A549 (cell line): ENCODE measurements at regions not wholly inside any gene's neighbourhood (a gene's known extent, or its start where the extent isn't known, plus 50 kb on each side); places are given as distances from the start of the nearest gene placed in this dataset.
A peak's percentile ranks its signal among the peaks of the same experiment; 100 is the strongest.

ENCODE experiments used
- ATAC-seq, 2 experiments: fragments of 200-7000 bp in 1 of 2; fragments of >200 bp in 1 of 2; cut with Nextera tagmentation in 1 of 2; cut with Tn5 transposase in 1 of 2; 3 replicates each; pipeline versions ENCODE4 v1.8.0 to v1.9.1; 2018 to 2020; ENCODE audit warnings: mild to moderate bottlenecking in 1 of 2, moderate library complexity in 1 of 2
- CTCF ChIA-PET: fragments of 300-600 bp; sonication (Branson Sonifier 250); formaldehyde crosslinking; extraction: SDS; loops from one replicate; lab custom pipeline; 2021; ENCODE audit warnings: antibody characterized with exemption, inconsistent platforms; lab: Yijun Ruan, JAX
- POLR2A ChIA-PET: fragments of 350-600 bp; formaldehyde crosslinking; extraction: SDS; loops from one replicate; lab custom pipeline; 2021; ENCODE audit warnings: antibody characterized with exemption, inconsistent platforms; lab: Yijun Ruan, JAX
- DNase-seq, 2 experiments: peaks; one replicate each; pipeline versions ENCODE4 v3.0.0 to v3.0.0-alpha.2; 2011 to 2016; ENCODE audit warnings: low read depth in 1 of 2, low spot score in 1 of 2
- FAIRE-seq: peaks from 2 replicates; lab custom pipeline; 2011; peaks lifted over from hg19 to GRCh38; lab: Jason Lieb, UNC
- H3K27ac ChIP-seq, 2 experiments: fragments of >200 bp; sonication (Bioruptor Twin); formaldehyde crosslinking; 3 replicates each; pipeline ENCODE4 v1.5.1; 2016 to 2017
- H3K4me1 ChIP-seq: fragments of >200 bp; sonication (Bioruptor Twin); formaldehyde crosslinking; 3 replicates; pipeline ENCODE4 v1.6.1; 2016
- H3K4me2 ChIP-seq: fragments of >200 bp; sonication (Bioruptor Twin); formaldehyde crosslinking; 3 replicates; pipeline ENCODE4 v1.6.1; 2016
- H3K4me3 ChIP-seq: fragments of >200 bp; sonication (Bioruptor Twin); formaldehyde crosslinking; 3 replicates; pipeline ENCODE4 v1.5.1; 2016
- H3K9me3 ChIP-seq: fragments of >200 bp; sonication (Bioruptor Twin); formaldehyde crosslinking; 3 replicates; pipeline ENCODE4 v1.6.1; 2016
- ATOH8 ChIP-seq: fragments of 250-450 bp; sonication (Bioruptor Pico); IDR thresholded peaks from 2 replicates; pipeline ENCODE4 v1.5.0; 2020; ENCODE audit warnings: low read depth, mild to moderate bottlenecking, moderate library complexity
- CBX8 ChIP-seq: fragments of 200-600 bp; sonication (generic); IDR thresholded peaks from 2 replicates; pipeline ENCODE4 v1.6.1; 2016
- CEBPB ChIP-seq, 2 experiments: fragments of >200 bp in 1 of 2; sonication (Bioruptor Twin) in 1 of 2; formaldehyde crosslinking in 1 of 2; IDR thresholded peaks; 2 replicates each; pipeline ENCODE4 v1.6.1; 2012 to 2016
- ELK1 ChIP-seq: fragments of 150-350 bp; IDR thresholded peaks from 2 replicates; pipeline ENCODE4 v1.6.1; 2014; ENCODE audit warnings: low read depth, mild to moderate bottlenecking, low read length
- EP300 ChIP-seq, 2 experiments: fragments of >200 bp; sonication (Bioruptor Twin); formaldehyde crosslinking; IDR thresholded peaks; 2 replicates in 1 of 2; 3 replicates in 1 of 2; pipeline ENCODE4 v1.6.1; 2016 to 2017
- ESRRA ChIP-seq: fragments of 150-350 bp; IDR thresholded peaks from 2 replicates; pipeline ENCODE4 v1.6.1; 2014; ENCODE audit warnings: mild to moderate bottlenecking, low read length, borderline replicate concordance
- FOSL2 ChIP-seq, 2 experiments: fragments of 450-650 bp in 1 of 2; fragments of >200 bp in 1 of 2; sonication (Bioruptor Twin) in 1 of 2; formaldehyde crosslinking; IDR thresholded peaks; 2 replicates each; pipeline versions ENCODE4 v1.5.0 to v1.6.1; 2016 to 2020; ENCODE audit warnings: mild to moderate bottlenecking in 1 of 2, moderate library complexity in 1 of 2
- HEYL ChIP-seq: fragments of 250-450 bp; sonication (Bioruptor Pico); IDR thresholded peaks from 2 replicates; pipeline ENCODE4 v1.8.0; 2021; ENCODE audit warnings: mild to moderate bottlenecking, moderate library complexity
- HMGXB4 ChIP-seq: fragments of 250-450 bp; sonication (Bioruptor Pico); IDR thresholded peaks from 2 replicates; pipeline ENCODE4 v1.5.0; 2021; ENCODE audit warnings: mild to moderate bottlenecking, moderate library complexity, borderline replicate concordance
- HOXA7 ChIP-seq: fragments of 250-450 bp; sonication (Bioruptor Pico); IDR thresholded peaks from 2 replicates; pipeline ENCODE4 v1.5.0; 2020; ENCODE audit warnings: mild to moderate bottlenecking, moderate library complexity
- HOXB13 ChIP-seq: fragments of 250-450 bp; sonication (Bioruptor Pico); IDR thresholded peaks from 2 replicates; pipeline ENCODE4 v1.5.0; 2020; ENCODE audit warnings: low read depth, mild to moderate bottlenecking, moderate library complexity
- KDM5A ChIP-seq: fragments of 200-600 bp; sonication (generic); IDR thresholded peaks from 2 replicates; pipeline ENCODE4 v1.6.1; 2016; ENCODE audit warnings: antibody characterized with exemption, mild to moderate bottlenecking
- MAFK ChIP-seq: fragments of 450-650 bp; IDR thresholded peaks from 2 replicates; pipeline ENCODE4 v1.6.1; 2014; ENCODE audit not compliant: partially characterized antibody
- MAX ChIP-seq: IDR thresholded peaks from 2 replicates; pipeline ENCODE4 v1.6.1; 2012
- MYC ChIP-seq: IDR thresholded peaks from 2 replicates; pipeline ENCODE4 v1.6.1; 2012; ENCODE audit warnings: mild to moderate bottlenecking, inconsistent platforms, low read length, improper control_type of control experiment, borderline replicate concordance
- NPAS2 ChIP-seq: fragments of 250-450 bp; sonication (Bioruptor Pico); IDR thresholded peaks from 2 replicates; pipeline ENCODE4 v1.8.0; 2022; ENCODE audit warnings: mild to moderate bottlenecking, moderate library complexity, borderline replicate concordance
- NR3C1 ChIP-seq: fragments of >200 bp; sonication (Bioruptor Twin); formaldehyde crosslinking; IDR thresholded peaks from 3 replicates; pipeline ENCODE4 v1.6.1; 2017
- PHF8 ChIP-seq: fragments of 200-600 bp; sonication (generic); IDR thresholded peaks from 2 replicates; pipeline ENCODE4 v1.6.1; 2016; ENCODE audit warnings: low read depth, mild to moderate bottlenecking, antibody characterized with exemption, moderate library complexity, borderline replicate concordance
- REST ChIP-seq: fragments of 200-600 bp; sonication (generic); IDR thresholded peaks from 2 replicates; pipeline ENCODE4 v1.6.1; 2016; ENCODE audit warnings: antibody characterized with exemption, mild to moderate bottlenecking, moderate library complexity
- RFX5 ChIP-seq: fragments of 450-650 bp; IDR thresholded peaks from 2 replicates; pipeline ENCODE4 v1.7.1; 2014; ENCODE audit warnings: antibody characterized with exemption, mild to moderate bottlenecking, moderate library complexity
- SMC3 ChIP-seq: fragments of >200 bp; sonication (Bioruptor Twin); formaldehyde crosslinking; IDR thresholded peaks from 3 replicates; pipeline ENCODE4 v1.6.1; 2018; ENCODE audit warnings: inconsistent platforms
- TFCP2L1 ChIP-seq: fragments of 250-450 bp; sonication (Bioruptor Pico); IDR thresholded peaks from 2 replicates; pipeline ENCODE4 v1.5.0; 2021; ENCODE audit warnings: mild to moderate bottlenecking
- ZC3H11A ChIP-seq: fragments of 450-650 bp; IDR thresholded peaks from 2 replicates; pipeline ENCODE4 v1.6.1; 2014; ENCODE audit warnings: antibody characterized with exemption, mild to moderate bottlenecking
- ZFP36 ChIP-seq: fragments of 450-650 bp; IDR thresholded peaks from 2 replicates; pipeline ENCODE4 v1.6.1; 2014; ENCODE audit warnings: borderline replicate concordance; ENCODE audit not compliant: partially characterized antibody
- ZNF302 ChIP-seq: fragments of 250-450 bp; sonication (Bioruptor Pico); IDR thresholded peaks from 2 replicates; pipeline ENCODE4 v1.9.0; 2021; ENCODE audit warnings: inconsistent platforms, mild to moderate bottlenecking, moderate library complexity
- WGBS: methylation state at CpG from one replicate; pipeline ENCODE4 v1.1.6; 2017; ENCODE audit errors: missing lambda C conversion rate; 5-methylcytosine and 5-hydroxymethylcytosine counted together

GRCh38 chr2:105576440-105577241 lies 168.1 kb upstream of the NCK2 start (continued):
- TF ChIP-seq FOSL2 (IDR thresholded peaks at IDR 0.05), result no peak
- no peak for TF ChIP-seq FOSL2 (CRISPR knock-in tag; IDR thresholded peaks at IDR 0.05)

- no peak for DNase-seq
- Histone ChIP-seq H3K27ac (no peak overlapping the region), H3K4me2 (peak overlapping the region; percentile 71)
- no peak for TF ChIP-seq ZFP36
- no peak for TF ChIP-seq NR3C1
- TF ChIP-seq HMGXB4, result no peak
- TF ChIP-seq ESRRA, result no peak
- no peak for TF ChIP-seq CEBPB (IDR thresholded peaks at IDR 0.05)
- no peak for TF ChIP-seq HEYL
- TF ChIP-seq SMC3, result no peak
- TF ChIP-seq MAFK, result no peak
- no peak for TF ChIP-seq MYC
- TF ChIP-seq HOXA7 (CRISPR knock-in tag), result no peak
- no peak for TF ChIP-seq REST
- no peak for TF ChIP-seq HOXB13
- no peak for TF ChIP-seq CBX8
- TF ChIP-seq KDM5A, result no peak
- no peak for TF ChIP-seq NPAS2
- no peak for TF ChIP-seq EP300 (IDR thresholded peaks at IDR 0.05)
- TF ChIP-seq, all 56 proteins: peak for 0
- peak; percentile 44 to 63; a peak in 5 of 6 replicates for ATAC-seq
- no peaks in the 10 kb centered on the region for H3K9me3 ChIP-seq
- H3K4me3 ChIP-seq, result 0 out of 3 replicates have a peak overlapping the region, but pooled peaks have one; percentile 20
- FAIRE-seq, result no peak
- CTCF ChIA-PET, result interaction anchor here (0.8 to 2.1 kb wide), 16 partner anchors 9 to 1006 kb away, joined by 3 to 10 read pairs (median 3); no protein-coding TSS in a partner anchor
- 10% methylated on average over 8 of the region's 13 CpGs for WGBS
- H3K4me1 ChIP-seq, result peaks cover 5% of the 10 kb centered on the region; the same call in 1 of the 3 replicates
- POLR2A ChIA-PET, result no interaction called here
Measured at GRCh38 chr2:105576050-105576439, 168.7 kb upstream of the NCK2 start.

- TF ChIP-seq NR3C1, result no peak
- no peak for TF ChIP-seq MYC
- no peak for TF ChIP-seq ZC3H11A
- TF ChIP-seq PHF8, result no peak
- no peak for TF ChIP-seq RFX5
- no peak for TF ChIP-seq MAFK
- TF ChIP-seq ZNF302 (CRISPR knock-in tag), result no peak
- TF ChIP-seq ATOH8 (CRISPR knock-in tag), result no peak
- no peak for TF ChIP-seq NPAS2
- no peak for TF ChIP-seq MAX
- TF ChIP-seq ELK1, result no peak
- no peak for TF ChIP-seq ESRRA
- TF ChIP-seq TFCP2L1 (CRISPR knock-in tag), result no peak
- no peak for TF ChIP-seq CBX8
- no peak overlapping the region for H3K27ac ChIP-seq
- FAIRE-seq (no peak), ATAC-seq (no peak; a peak in 3 of 6 replicates), DNase-seq (no peak)
- no peak overlapping the region for H3K4me3 ChIP-seq
- peaks cover 5% of the 10 kb centered on the region; the same call in 1 of the 3 replicates for H3K4me1 ChIP-seq
- ChIA-PET POLR2A (no interaction called here), CTCF (interaction anchor here (1.0 to 1.2 kb wide), 4 partner anchors 20 to 1007 kb away, joined by 3 to 5 read pairs (median 3); no protein-coding TSS in a partner anchor)
- peak overlapping the region; percentile 71 for H3K4me2 ChIP-seq
- 55% methylated on average over 9 of the region's 9 CpGs for WGBS
- H3K9me3 ChIP-seq, result no peaks in the 10 kb centered on the region
Measured at GRCh38 chr2:105575499-105576025, 169.2 kb upstream of the NCK2 start.
